PFSK-1 (cell line): ENCODE measurements at regions not wholly inside any gene's neighbourhood (a gene's known extent, or its start where the extent isn't known, plus 50 kb on each side); places are given as distances from the start of the nearest gene placed in this dataset.

ENCODE experiments used
- FOXP2 ChIP-seq: optimal IDR thresholded peaks from 2 replicates; pipeline ENCODE3; 2011; ENCODE audit warnings: borderline replicate concordance, control low read depth, inconsistent platforms; ENCODE audit not compliant: insufficient read depth; ENCODE audit errors: extremely low read length, extremely low read depth
- POLR2AphosphoS5 ChIP-seq: IDR thresholded peaks from 2 replicates; pipeline ENCODE4 v1.6.1; 2012; ENCODE audit warnings: low read depth, mild to moderate bottlenecking, control low read depth, low read length, moderate library complexity
- SIN3A ChIP-seq: IDR thresholded peaks from 2 replicates; pipeline ENCODE4 v1.6.1; 2012; ENCODE audit warnings: mild to moderate bottlenecking, low read length, moderate library complexity, borderline replicate concordance; ENCODE audit not compliant: insufficient read depth
- TAF1 ChIP-seq: IDR thresholded peaks from 2 replicates; pipeline ENCODE4 v1.6.1; 2012; ENCODE audit warnings: low read length, control low read depth, borderline replicate concordance; ENCODE audit not compliant: insufficient read depth
- TF ChIP-seq, protein P1 (sequence below), 2 experiments: IDR thresholded peaks; 2 replicates each; pipeline versions ENCODE4 v1.6.1 to v1.8.0; 2011 to 2012; ENCODE audit warnings: low read depth in 2 of 2, low read length in 2 of 2, control low read depth in 1 of 2, inconsistent platforms in 1 of 2, mild to moderate bottlenecking in 1 of 2, moderate library complexity in 1 of 2; ENCODE audit not compliant: insufficient read depth in 1 of 2

DNA sequence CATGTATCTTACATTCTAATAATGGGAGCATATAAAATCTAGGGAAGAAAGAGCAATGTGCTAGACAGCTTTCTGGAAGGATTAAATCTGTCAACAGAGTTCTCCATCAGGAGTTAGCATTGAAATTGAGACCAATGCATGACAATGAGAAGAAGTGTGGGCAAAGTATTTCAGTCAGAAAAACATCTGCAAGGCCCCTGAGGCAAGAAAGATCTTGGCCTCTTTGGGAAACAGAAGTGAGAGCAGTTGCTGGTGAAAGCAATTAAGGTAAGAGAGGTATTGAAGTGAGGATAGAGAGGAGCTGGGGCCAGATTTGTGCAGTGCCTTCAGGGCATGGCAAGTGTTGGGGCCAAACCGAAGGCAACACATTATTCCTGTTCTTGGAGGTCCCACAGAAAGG lies 999.1 kb downstream of the STPG2 start:
- TF ChIP-seq POLR2AphosphoS5 (no peak), SIN3A (no peak), TAF1 (no peak), FOXP2 (no peak)
- TF ChIP-seq, protein P1, sequence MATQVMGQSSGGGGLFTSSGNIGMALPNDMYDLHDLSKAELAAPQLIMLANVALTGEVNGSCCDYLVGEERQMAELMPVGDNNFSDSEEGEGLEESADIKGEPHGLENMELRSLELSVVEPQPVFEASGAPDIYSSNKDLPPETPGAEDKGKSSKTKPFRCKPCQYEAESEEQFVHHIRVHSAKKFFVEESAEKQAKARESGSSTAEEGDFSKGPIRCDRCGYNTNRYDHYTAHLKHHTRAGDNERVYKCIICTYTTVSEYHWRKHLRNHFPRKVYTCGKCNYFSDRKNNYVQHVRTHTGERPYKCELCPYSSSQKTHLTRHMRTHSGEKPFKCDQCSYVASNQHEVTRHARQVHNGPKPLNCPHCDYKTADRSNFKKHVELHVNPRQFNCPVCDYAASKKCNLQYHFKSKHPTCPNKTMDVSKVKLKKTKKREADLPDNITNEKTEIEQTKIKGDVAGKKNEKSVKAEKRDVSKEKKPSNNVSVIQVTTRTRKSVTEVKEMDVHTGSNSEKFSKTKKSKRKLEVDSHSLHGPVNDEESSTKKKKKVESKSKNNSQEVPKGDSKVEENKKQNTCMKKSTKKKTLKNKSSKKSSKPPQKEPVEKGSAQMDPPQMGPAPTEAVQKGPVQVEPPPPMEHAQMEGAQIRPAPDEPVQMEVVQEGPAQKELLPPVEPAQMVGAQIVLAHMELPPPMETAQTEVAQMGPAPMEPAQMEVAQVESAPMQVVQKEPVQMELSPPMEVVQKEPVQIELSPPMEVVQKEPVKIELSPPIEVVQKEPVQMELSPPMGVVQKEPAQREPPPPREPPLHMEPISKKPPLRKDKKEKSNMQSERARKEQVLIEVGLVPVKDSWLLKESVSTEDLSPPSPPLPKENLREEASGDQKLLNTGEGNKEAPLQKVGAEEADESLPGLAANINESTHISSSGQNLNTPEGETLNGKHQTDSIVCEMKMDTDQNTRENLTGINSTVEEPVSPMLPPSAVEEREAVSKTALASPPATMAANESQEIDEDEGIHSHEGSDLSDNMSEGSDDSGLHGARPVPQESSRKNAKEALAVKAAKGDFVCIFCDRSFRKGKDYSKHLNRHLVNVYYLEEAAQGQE (IDR thresholded peaks at IDR 0.05; ENCODE audit: insufficient read depth in 1 of 2, low read depth in 2 of 2, low read length in 2 of 2) = no peak
